HG03025 (cell line): ENCODE measurements at regions not wholly inside any gene's neighbourhood (a gene's known extent, or its start where the extent isn't known, plus 50 kb on each side); places are given as distances from the start of the nearest gene placed in this dataset.

Source experiments
- ATAC-seq: cut with Tn5 transposase; IDR thresholded peaks from one replicate; pipeline ENCODE4 v1.9.1; 2021; ENCODE audit warnings: mild to moderate bottlenecking, moderate library complexity; ENCODE audit not compliant: unreplicated experiment, low FRiP score

DNA sequence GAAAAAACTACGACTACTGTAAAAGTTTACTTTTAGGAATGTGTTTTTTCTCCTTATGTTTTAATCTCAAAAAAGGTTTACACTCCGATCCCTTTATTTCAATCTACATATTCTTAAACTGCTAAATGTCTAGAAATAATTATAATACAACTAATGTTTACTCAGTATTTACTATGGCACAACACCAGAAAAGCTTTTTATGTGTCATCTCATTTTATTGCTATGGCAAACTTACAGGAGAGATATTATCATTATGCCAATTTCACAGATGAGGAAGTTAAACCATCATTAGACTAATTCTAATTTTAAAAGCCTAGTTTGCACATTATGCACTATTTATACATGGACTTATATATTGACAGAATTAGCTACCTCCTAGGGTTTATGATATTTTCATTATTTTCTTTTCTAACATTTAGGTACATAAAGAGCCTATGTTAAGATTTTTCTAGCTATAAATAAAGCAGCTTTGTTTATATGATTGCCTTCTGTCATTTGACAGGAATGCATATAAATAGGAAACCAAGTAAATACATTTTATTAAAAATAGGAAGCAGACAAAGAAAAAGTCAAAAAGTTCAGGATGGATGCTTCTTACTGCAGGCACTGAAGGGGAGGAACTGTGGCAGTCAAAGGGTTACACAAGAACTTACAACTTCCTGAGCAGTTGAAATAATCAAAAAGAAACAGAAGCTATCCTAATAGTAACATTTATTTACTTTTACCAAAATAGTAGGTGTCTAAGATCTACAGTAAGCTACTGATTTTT lies 442.4 kb downstream of the LTN1 start:
- no peak for ATAC-seq

DNA sequence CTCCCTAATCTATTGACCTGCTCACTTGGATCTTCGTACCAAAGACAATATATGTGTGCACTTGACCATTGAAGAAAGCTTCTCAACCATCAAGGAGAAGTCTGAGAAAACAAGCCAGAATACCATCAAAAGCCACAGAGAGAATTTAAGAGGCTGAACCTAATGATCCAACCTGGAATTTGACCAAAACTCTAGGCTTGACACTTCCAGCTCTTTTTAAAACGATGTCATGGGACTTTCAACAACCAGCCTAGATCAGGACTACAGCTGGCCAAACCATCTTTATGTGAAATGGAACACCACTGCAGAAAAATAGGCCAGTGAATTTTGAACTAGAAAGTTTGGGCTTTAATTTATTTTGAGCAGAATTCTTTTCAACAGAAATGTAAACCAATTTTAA lies 444.4 kb downstream of the LTN1 start:
- no peak for ATAC-seq

DNA sequence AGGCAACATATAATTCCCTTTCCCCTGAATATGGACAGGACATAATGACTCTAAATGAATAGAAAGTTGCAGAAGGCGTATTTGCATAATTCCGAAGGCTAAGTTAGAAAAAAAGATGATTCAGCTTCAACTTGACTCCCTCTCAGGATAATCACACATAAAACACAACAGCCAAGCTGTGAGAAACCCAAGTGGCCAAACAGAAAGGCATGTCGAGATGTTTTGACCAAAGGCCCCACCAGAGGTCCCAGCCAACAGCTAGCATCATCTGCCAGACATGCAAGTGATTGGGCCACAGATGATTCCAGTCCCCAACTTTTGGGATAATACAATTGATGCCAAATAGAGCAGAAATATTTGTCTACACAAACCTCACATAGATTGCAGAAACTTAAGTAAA lies 444.9 kb downstream of the LTN1 start:
- no peak for ATAC-seq

DNA sequence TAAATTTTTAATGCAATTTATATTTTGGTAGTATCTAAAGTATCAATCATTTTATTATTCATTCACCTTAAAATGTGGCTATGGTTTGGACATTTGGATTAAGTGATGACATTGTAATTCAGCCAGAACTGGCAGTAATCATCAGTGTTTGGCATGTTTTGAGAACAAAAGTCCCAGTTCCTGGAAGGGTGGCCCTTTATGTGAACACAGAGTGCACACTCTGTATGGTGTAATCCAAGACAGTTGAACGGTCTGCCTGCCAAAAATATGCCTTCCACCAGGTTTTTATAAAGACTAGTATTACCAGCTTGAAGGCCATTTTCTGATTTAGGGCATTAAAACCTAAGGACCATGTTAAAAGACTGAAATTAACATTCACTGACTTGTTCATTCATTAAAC lies 448.7 kb downstream of the LTN1 start:
- ATAC-seq: no peak

- ATAC-seq: no peak
These were observed 451.1 kb downstream of the LTN1 start for GRCh38 chr21:28541371-28542112.

GRCh38 chr21:28540514-28540913 lies 452.2 kb downstream of the LTN1 start:
- no peak for ATAC-seq

- no peak for ATAC-seq
These were observed 453.1 kb downstream of the LTN1 start for GRCh38 chr21:28539623-28539988.

DNA sequence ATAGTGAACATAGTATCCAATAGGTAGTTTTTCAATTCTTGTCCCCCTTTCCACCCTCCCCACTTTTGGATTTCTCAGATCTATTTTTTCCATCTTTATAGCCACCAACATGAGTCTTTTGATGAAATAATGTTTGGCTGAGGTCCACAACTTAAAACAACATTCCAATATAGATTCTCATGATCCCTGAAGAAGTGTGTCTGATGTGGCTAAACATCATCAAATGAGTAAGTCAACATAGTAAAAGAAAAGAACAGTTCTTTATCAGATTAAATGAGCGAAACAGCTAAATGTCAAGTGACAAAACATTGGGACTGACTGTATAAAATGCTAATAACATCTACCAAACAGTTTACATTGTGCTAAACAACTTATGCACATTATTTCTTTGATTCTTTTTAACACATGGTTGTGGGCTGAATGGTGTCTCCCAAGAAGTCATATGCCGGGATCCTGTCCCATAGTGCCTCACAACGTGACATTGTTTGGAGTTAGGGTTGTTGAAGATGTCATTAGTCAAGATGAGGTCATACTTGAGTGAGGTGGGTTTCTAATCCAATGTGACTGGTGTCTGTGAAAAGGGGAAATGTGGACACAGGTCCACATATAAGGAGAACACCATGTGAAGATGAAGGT lies 453.6 kb downstream of the LTN1 start:
- ATAC-seq: no peak

- ATAC-seq: no peak
These were observed 455.2 kb downstream of the LTN1 start for GRCh38 chr21:28537371-28538079.

DNA sequence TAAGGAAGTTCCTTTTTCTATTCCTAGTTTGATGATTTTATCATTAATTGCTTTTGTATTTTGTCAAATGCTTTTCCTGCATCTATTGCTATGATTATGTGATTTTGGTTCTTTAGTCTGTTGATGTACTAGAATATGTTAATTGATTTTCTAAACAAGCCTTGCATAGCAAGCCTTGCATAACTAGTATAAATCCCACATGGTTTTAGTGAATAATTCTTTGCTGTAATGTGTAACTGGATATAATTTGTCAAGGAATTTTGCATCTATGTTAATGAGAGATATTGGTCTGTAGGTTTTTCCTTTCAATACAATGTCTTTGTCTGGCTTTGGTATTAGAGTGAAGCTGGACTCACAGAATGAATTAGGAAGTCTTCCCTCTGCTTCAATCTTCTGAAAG lies 460.2 kb downstream of the LTN1 start:
- no peak for ATAC-seq

GRCh38 chr21:28523367-28523766 lies 469.3 kb downstream of the LTN1 start:
- ATAC-seq: no peak

DNA sequence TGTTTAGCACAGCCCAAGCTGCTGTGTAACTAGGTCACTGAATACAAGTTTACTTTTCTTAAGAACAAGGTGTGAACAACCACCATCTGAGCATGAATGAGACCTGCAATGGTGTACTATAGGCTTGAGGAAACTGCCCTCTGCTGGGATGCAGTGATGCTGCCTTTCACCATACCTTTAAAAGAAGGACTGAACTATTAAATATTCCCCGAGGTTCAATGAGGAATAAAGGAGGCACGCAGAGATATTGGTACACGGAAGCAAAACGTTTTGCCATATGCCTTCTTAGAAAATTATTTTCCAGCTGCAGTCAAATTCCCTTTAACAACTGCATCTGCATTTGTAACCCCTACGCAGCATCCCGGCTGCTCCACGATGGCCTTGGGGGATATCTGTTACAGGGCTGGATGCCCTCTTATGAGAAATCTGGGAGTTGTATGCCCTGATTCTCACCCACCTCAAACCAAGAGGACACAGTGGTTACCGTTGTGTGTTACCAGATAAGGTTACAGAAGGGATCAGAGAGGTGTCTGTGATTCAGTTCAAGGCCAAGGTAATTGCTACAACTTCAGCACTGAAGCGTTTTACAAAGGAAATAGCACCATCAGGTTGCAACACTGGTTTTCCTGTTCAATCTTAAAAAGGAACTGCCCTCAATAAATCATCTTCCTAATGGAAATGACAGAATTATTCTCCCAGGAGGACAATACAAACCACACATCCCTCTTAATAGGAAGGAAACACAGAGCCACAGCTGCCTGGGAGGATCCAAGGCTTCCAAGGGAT lies 470.5 kb downstream of the LTN1 start:
- no peak for ATAC-seq

GRCh38 chr21:28518630-28519029 lies 474.0 kb downstream of the LTN1 start:
- ATAC-seq: no peak

- ATAC-seq: peak; percentile 95
These were observed 475.6 kb downstream of the LTN1 start for GRCh38 chr21:28516991-28517592.

- ATAC-seq: no peak
These were observed 476.7 kb downstream of the LTN1 start for GRCh38 chr21:28516021-28516420.

DNA sequence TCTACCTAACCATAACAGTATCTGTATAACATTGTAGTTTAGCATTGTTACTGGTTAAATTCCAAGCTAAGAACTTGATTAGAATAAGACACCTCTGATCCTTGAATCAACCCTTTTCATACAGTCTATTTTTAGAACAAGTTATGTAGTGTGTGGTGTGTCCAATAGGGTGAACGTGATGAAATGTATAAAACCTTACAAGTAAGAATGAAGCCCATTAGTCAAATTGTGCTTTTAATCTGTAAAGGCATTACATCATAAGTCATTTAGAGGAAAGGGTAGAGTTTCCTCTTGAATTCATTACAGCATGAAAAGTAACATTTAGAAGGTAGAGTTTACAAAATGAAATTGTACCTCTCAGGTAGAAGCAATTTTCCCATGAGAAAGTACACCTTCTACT lies 479.2 kb downstream of the LTN1 start:
- ATAC-seq: no peak

DNA sequence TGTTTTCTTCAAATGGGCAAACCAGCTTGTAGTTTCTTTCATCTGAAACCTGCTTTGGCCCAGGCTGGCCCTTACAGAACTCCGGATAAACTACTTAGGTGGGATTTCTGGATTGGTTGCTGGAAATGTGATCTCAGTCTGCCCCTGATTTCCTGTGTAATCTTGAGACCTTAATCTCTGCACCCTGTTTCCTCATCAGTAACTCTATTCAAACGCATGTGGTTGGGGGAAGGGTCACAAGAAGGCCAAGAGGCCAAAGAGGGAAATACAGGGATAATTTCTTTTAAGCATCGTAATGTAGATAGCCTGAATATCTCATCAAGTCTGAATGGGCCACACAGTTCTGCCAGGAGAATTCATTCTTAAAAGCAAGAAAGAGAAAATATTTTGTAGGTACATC lies 483.6 kb downstream of the LTN1 start:
- ATAC-seq: no peak

DNA sequence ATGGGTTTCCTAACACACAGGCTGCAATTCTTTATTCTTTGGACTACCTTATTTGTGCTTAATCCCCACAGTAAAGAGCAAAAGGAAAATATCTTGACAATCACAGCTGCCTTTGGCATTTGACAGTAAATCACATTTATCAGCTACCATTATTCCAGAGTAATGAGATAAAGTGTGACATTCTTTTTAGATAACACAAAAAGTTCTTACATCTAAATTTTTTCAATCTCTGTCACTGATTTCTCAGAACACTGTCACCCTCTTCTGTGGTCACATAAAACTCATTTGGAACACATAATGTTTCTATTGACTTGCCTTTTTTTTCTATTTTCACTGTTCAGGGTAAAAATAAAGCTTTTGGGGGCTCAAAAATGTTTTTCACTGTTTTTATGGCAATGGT lies 484.6 kb downstream of the LTN1 start:
- ATAC-seq: no peak

DNA sequence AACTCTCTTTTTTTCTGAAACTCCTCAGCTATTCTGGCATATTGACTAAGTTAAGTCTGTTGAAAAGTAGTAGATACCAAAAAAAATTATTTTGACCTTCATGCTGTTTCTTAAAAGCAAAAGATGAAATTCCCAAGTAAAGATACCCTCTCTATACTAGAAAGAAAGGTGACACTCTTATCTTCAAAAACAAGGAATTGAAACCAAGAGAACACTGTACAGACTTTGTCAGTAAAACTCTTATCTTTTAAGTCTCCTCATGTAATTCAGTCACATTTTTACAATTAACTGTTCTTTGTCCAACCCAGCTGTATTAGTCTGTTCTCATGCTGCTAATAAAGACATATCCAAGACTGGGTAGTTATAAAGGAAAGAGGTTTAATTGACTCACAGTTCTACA lies 496.2 kb downstream of the LTN1 start:
- no peak for ATAC-seq

GRCh38 chr21:28492127-28492526 lies 500.6 kb downstream of the LTN1 start:
- no peak for ATAC-seq
